Naive B cell (primary cell): ENCODE measurements at regions not wholly inside any gene's neighbourhood (a gene's known extent, or its start where the extent isn't known, plus 50 kb on each side); places are given as distances from the start of the nearest gene placed in this dataset.
"Not testable (repeated sequence)": the region's sequence is repeated elsewhere in the genome, so short reads cannot be mapped to it uniquely, and the experiment has no call there.

Source experiments
- ATAC-seq, 2 donors: fragments of 150-1000 bp; cut with Tn5 transposase; 2 replicates each; pipeline ENCODE4 v1.10.0; 2021; ENCODE audit warnings: low read depth in 2 of 2, mild to moderate bottlenecking in 2 of 2, moderate library complexity in 2 of 2
- DNase-seq: peaks from one replicate; pipeline ENCODE4 v3.0.0; 2022
- H3K27ac Mint-ChIP-seq, 6 donors: one replicate each; pipeline ENCODE4 v1.8.0; 2020 to 2022; ENCODE audit warnings: mild to moderate bottlenecking in 6 of 6, mixed read lengths in 6 of 6, moderate library complexity in 5 of 6, inconsistent platforms in 2 of 6
- H3K27me3 Mint-ChIP-seq, 3 donors: one replicate each; pipeline ENCODE4 v1.8.0; 2021 to 2022; ENCODE audit warnings: mixed read lengths in 3 of 3, mild to moderate bottlenecking in 1 of 3
- H3K36me3 Mint-ChIP-seq, 2 donors: one replicate each; pipeline ENCODE4 v1.8.0; 2020 to 2022; ENCODE audit warnings: mixed read lengths in 2 of 2, inconsistent platforms in 1 of 2, mild to moderate bottlenecking in 1 of 2
- H3K4me1 Mint-ChIP-seq, 3 donors: one replicate each; pipeline ENCODE4 v1.8.0; 2020 to 2022; ENCODE audit warnings: mixed read lengths in 3 of 3, inconsistent platforms in 1 of 3, mild to moderate bottlenecking in 1 of 3, moderate library complexity in 1 of 3
- H3K4me3 Mint-ChIP-seq, 8 donors: one replicate each; pipeline ENCODE4 v1.8.0; 2020 to 2022; ENCODE audit warnings: mild to moderate bottlenecking in 8 of 8, mixed read lengths in 8 of 8, moderate library complexity in 8 of 8, inconsistent platforms in 2 of 8
- H3K9me3 Mint-ChIP-seq, 7 donors: one replicate each; pipeline ENCODE4 v1.8.0; 2020 to 2022; ENCODE audit warnings: mixed read lengths in 7 of 7, mild to moderate bottlenecking in 5 of 7, inconsistent platforms in 2 of 7, moderate library complexity in 1 of 7

DNA sequence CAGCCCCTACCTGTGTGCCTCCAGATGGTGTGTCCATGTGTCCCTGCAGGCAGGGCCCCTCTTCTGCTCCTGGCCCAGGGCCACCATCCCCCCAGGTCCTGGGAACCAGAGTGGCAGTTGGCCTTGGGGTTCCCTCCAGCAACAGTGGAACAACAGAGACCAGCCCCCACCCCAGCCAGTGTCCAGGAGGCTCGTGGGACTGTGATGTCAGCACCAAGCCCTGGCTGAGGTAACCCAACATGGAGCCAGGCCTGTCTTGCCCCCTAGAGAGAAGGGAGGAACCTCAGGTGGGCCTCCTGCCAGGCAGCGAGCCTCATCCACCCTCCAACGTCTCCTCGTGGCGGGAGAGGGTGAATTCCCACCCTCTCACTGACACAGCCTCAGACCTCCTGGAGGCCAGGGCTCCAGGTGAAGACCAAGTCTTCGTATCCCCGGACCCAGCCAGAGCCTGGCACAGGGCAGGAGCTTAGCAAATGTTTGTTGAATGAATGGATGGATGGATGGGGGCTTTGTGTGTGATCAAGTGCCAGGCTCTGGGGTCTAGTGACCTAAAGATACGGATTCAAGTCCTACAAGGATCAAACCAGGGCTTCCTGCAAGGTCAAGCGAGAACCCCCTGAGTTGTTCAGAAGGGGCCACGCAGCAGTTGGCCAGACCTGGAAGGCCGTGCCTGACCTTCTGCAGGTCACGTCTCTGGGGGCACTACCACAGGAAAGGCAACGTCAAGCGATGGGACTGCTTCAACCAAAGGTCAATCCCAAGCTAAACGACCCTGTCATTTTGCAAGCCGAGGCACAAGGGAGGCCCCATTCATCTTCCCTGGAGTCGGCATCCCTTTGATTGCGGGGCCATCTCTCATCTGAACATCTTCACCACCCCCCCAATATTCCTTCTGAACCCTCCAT, 204.7 kb downstream of the TBC1D2B start:
- H3K4me1 Mint-ChIP-seq, H3K9me3 Mint-ChIP-seq, ATAC-seq: not testable (repeated sequence)

GRCh38 chr15:77871852-77872371, 205.6 kb downstream of the TBC1D2B start:
- no peaks in the 10 kb centered on the region for H3K9me3 Mint-ChIP-seq
- H3K27me3 Mint-ChIP-seq = peaks cover 4 to 22% (median 13%) of the 10 kb centered on the region in 3 donors
- H3K27ac Mint-ChIP-seq = no peak overlapping the region

More for the DNA sequence above, 204.7 kb downstream of the TBC1D2B start:
- DNase-seq, H3K36me3 Mint-ChIP-seq, H3K4me3 Mint-ChIP-seq: not testable (repeated sequence)
- peaks cover 4 to 17% (median 7%) of the 10 kb centered on the region in 3 donors for H3K27me3 Mint-ChIP-seq
- H3K27ac Mint-ChIP-seq = peak overlapping the region in 1 of 6 donors; percentile 19

DNA sequence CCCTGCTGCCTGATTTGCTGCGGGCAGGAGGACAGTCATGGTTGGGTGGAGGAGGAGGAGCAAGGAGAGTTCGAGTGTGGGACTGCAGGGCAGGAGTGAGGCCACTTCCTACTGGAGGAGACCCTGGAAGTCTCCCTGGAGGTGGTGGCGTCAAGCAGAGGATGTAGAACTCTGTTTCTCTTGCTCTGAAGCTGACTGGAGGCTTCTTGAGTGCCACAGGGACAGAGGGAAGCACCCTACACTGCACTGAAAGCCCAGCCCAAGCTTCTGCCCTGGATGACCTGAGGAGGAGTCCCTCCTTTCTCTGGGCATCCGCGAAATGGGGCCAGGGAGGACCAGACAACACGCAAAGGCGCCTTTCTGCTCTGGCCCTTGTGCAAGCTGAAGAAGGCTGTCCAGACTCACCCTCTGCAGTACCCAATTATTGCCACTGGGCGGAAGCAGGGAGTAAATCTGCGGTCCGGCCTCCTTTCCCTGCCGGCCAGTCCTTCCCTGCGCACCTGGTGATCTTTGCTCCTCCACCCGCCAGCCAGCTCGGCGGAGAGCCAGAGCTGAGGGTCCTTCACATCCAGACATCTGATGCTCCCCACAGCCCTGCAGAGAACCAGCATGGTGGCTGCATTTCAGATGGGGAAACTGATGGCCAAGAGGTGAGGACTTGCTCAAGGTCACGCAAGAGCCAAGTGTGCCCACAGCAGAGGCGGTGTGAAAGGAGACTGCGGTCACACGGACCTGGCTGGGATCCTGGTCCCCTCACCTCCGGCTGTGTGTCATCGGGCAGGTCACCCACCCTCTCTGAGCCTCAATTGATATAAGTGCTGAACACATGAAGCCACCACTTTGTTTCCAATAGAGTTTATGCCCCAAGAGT, 207.1 kb downstream of the TBC1D2B start:
- DNase-seq = no peak
- no peak overlapping the region for H3K27ac Mint-ChIP-seq
- H3K27me3 Mint-ChIP-seq = peaks cover 4 to 25% (median 15%) of the 10 kb centered on the region in 3 donors
- H3K9me3 Mint-ChIP-seq = no peaks in the 10 kb centered on the region
- no peaks in the 10 kb centered on the region for H3K36me3 Mint-ChIP-seq
- ATAC-seq = no peak
- H3K4me3 Mint-ChIP-seq = no peak overlapping the region
- no peaks in the 10 kb centered on the region for H3K4me1 Mint-ChIP-seq

More at GRCh38 chr15:77871852-77872371, 205.6 kb downstream of the TBC1D2B start:
- ATAC-seq = no peak
- no peaks in the 10 kb centered on the region for H3K36me3 Mint-ChIP-seq
- H3K4me1 Mint-ChIP-seq = no peaks in the 10 kb centered on the region
- no peak for DNase-seq
- no peak overlapping the region for H3K4me3 Mint-ChIP-seq

DNA sequence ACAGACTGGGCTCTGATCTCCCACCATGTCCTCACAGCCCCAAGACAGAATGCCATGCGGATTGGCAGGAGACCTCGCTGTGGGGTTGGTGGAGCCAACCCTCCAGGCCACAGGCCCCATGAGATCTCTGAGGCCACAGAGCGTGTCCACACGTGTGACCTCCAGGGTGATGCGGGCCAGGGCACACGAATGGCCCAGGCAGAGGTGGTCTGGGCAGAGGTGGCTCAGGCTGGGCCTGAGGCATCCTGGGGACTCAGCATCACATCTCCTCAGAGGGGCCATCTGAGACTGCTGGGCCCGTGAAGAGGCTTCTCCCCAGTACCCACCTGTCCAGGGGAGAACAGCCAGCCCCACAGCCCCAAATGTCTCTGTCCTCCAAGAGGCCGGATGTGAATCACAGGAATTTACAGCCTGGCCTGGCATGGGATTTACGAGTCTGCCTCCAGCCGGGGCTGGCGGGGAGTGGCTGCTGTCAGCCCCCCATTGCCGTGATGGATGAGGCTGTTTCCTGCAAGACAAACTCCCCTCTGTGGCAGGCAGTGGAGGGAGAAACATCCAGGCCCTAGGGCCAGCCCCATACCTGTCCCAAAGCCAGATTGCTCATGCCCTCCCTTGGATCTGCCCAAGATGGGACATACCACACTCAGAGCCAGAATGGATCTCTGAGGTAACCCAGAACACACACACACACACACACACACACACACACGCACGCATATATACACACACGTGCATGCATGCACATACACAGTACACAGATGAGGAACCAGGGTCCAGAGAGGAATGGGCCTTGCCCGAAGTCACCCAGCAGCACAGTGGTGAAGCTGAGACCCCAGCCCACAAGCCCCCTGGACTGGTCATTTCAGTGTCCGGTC, 208.3 kb downstream of the TBC1D2B start:
- no peaks in the 10 kb centered on the region for H3K36me3 Mint-ChIP-seq
- no peak overlapping the region for H3K27ac Mint-ChIP-seq
- no peaks in the 10 kb centered on the region for H3K4me1 Mint-ChIP-seq
- H3K9me3 Mint-ChIP-seq = no peaks in the 10 kb centered on the region
- H3K27me3 Mint-ChIP-seq = peaks cover 4 to 25% (median 16%) of the 10 kb centered on the region in 3 donors
- ATAC-seq (no peak), DNase-seq (no peak)
- peak overlapping the region in 1 of 8 donors; percentile 12 for H3K4me3 Mint-ChIP-seq

DNA sequence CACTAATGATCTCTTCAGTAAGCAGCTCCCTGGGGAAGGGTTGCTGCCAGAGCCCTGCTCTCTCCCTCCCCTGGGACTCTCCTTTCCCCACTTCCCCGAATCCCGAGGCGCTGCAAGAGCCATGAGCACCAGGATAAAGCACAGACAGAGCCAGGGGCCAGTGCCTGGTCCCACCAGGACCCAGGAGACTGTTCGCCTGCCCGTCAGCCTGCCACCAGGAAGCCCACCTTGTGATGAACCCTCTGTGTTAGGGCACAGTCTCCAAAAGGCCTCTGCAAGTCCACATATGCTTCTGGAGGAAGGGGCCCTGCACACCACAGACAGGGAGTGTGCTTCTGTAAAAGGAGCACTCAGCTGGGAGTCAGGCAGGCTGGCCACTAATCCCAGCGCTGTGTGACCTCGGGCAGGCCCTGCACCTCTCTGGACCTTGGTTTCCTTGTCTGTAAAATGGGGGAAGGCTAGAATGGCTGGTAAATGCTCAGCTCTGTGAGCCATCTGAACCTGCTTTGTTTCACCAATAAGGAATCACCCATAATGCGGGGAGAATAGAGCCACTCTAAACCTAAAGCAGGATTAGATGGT, 209.4 kb downstream of the TBC1D2B start:
- not testable (repeated sequence) for H3K4me3 Mint-ChIP-seq, ATAC-seq, H3K27ac Mint-ChIP-seq, H3K9me3 Mint-ChIP-seq, DNase-seq, H3K4me1 Mint-ChIP-seq, H3K36me3 Mint-ChIP-seq
- H3K27me3 Mint-ChIP-seq = peaks cover under 1 to 34% (median 28%) of the 10 kb centered on the region in 3 donors

DNA sequence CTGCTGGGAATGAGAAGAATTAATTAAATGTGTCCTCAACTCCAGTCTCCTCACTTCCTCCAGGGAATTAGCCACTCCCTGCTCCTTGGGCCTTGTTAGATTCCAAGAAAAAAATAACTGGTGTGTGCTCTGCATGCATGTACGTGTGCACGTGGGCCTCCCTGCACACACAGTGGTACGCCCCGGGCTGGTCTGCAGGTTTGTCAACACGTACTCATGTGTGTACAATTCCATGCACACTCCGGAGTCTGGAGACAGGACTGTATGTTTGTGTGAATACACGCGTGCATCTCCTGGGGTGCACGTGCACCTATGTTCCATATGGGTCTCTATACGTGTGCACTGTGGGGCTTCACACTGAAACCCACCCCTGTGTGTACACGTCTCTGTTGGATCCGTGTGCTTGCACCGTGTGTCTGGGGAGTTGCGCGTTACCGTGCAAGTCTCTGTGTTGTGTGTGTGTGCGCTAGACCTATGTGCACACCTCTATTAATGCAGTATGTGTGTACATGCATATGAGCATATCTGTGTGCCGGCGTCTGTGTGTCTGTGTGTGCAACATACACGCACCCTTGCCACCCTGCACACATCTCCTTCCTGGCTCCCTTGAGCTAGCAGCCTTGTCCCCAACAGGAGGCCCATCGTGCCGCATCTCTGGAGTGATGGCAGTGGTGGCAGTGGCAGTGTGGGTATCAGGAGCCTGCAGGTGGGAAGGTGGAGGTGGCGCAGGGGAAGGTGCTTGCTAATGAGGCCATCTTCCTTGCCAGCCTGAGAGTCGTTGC, 210.1 kb downstream of the TBC1D2B start:
- ATAC-seq (no peak), DNase-seq (no peak)
- H3K27ac Mint-ChIP-seq = no peak overlapping the region
- H3K4me1 Mint-ChIP-seq = no peaks in the 10 kb centered on the region
- peaks cover 0 to 39% (median 32%) of the 10 kb centered on the region in 3 donors for H3K27me3 Mint-ChIP-seq
- H3K9me3 Mint-ChIP-seq = no peaks in the 10 kb centered on the region
- H3K36me3 Mint-ChIP-seq = no peaks in the 10 kb centered on the region
- no peak overlapping the region for H3K4me3 Mint-ChIP-seq

DNA sequence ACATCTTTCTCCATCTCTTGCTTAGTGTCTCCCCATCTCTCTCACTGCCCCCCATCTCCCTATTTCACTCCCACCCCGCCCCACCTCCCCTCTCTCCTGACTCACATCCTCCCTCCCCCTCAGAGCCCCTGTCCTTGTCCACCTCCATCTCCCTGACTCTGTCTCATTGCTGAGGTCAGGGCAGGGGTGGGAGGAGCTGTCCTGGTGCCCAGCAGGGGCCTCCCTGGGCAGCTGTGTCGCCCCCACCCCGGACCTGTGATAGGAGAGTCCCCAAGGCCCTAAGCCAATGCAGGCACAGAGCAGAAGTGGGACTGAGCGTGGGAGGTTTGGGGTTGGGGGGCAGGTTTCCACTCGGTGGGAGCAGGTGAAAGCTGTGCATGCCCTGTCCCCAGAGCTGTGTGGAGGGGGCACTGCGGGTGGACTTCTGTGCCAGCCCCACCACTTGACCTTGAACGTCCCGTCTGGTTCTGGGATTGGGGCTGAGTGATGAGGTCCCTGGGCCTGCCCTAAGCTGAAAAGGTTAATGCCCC, 210.8 kb downstream of the TBC1D2B start:
- no peaks in the 10 kb centered on the region for H3K36me3 Mint-ChIP-seq
- peak overlapping the region in 1 of 6 donors; percentile 41 for H3K27ac Mint-ChIP-seq
- no peaks in the 10 kb centered on the region for H3K9me3 Mint-ChIP-seq
- H3K4me3 Mint-ChIP-seq = no peak overlapping the region
- H3K4me1 Mint-ChIP-seq = no peaks in the 10 kb centered on the region
- H3K27me3 Mint-ChIP-seq = peaks cover 0 to 44% (median 36%) of the 10 kb centered on the region in 3 donors
- DNase-seq (no peak), ATAC-seq (no peak)

GRCh38 chr15:77866186-77866585, 211.3 kb downstream of the TBC1D2B start:
- peaks cover 0 to 40% (median 32%) of the 10 kb centered on the region in 3 donors for H3K27me3 Mint-ChIP-seq
- H3K27ac Mint-ChIP-seq = no peak overlapping the region
- ATAC-seq (no peak), DNase-seq (no peak)
- no peaks in the 10 kb centered on the region for H3K9me3 Mint-ChIP-seq
- H3K36me3 Mint-ChIP-seq = no peaks in the 10 kb centered on the region
- H3K4me3 Mint-ChIP-seq = no peak overlapping the region
- H3K4me1 Mint-ChIP-seq = no peaks in the 10 kb centered on the region

GRCh38 chr15:77865701-77866100, 211.8 kb downstream of the TBC1D2B start:
- no peak overlapping the region for H3K4me3 Mint-ChIP-seq
- ATAC-seq = no peak

GRCh38 chr15:77865106-77865610, 212.4 kb downstream of the TBC1D2B start:
- ATAC-seq = no peak
- H3K9me3 Mint-ChIP-seq = no peaks in the 10 kb centered on the region

More at GRCh38 chr15:77865701-77866100, 211.8 kb downstream of the TBC1D2B start:
- Mint-ChIP-seq H3K27me3 (peaks cover 0 to 40% (median 31%) of the 10 kb centered on the region in 3 donors), H3K4me1 (no peaks in the 10 kb centered on the region), H3K36me3 (no peaks in the 10 kb centered on the region), H3K9me3 (no peaks in the 10 kb centered on the region), H3K27ac (no peak overlapping the region)
- DNase-seq = no peak

DNA sequence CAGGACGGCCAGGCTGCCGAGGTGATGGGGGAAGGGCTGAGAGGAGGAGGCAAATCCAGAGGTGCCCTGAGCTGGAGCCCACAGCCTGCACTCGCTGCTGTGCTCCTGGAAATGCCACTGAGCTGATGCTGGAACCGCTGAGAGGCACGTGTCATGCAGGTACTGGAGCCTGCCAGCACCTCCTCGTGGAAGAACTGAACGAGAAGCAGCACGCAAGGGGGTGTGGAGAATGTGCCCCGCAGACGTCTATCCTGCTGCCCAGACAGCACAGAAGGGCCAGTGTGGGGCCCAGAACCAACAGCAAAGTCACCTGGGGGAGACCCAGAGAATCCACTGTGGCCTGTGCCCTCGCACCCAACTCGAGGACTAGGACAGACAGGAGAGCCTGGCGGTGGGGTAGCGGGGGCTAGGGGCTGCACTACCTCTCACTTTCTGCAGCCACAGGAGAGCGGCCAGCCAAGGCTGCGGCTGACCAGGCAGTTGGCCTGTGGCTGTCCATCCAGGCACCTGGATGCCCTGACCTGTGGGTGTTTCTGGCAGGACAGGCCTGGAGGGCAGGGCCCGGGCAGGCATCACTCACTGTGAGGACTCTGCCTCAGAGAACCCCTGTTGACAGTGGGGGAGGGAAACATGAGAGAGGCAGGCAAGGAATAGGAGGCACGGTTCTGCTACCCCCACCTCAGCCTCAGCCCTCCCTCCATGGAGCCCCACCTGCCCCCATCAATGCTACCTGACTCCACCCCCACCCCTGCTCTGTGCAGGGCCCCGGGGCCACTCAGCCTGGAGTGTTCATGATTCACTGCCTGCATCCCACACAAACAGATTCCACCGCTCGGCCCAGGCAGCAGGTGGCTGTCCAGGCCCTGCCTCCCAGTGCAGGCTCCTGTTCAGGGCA, 213.1 kb downstream of the TBC1D2B start:
- ATAC-seq = no peak
- peak overlapping the region in 2 of 6 donors; percentile 5 to 65 for H3K27ac Mint-ChIP-seq
- H3K27me3 Mint-ChIP-seq = peaks cover 0 to 35% (median 31%) of the 10 kb centered on the region in 3 donors

More at GRCh38 chr15:77865106-77865610, 212.4 kb downstream of the TBC1D2B start:
- Mint-ChIP-seq H3K27me3 (peaks cover 0 to 39% (median 31%) of the 10 kb centered on the region in 3 donors), H3K27ac (no peak overlapping the region), H3K4me1 (no peaks in the 10 kb centered on the region), H3K36me3 (no peaks in the 10 kb centered on the region), H3K4me3 (no peak overlapping the region)
- no peak for DNase-seq

More for the DNA sequence above, 213.1 kb downstream of the TBC1D2B start:
- Mint-ChIP-seq H3K4me1 (peaks cover 0 to 3% (median 0%) of the 10 kb centered on the region in 3 donors), H3K9me3 (no peaks in the 10 kb centered on the region), H3K36me3 (no peaks in the 10 kb centered on the region), H3K4me3 (no peak overlapping the region)
- no peak for DNase-seq
